HG03097 (cell line): ENCODE measurements at regions not wholly inside any gene's neighbourhood (a gene's known extent, or its start where the extent isn't known, plus 50 kb on each side); places are given as distances from the start of the nearest gene placed in this dataset.

Experiments
- ATAC-seq: cut with Tn5 transposase; IDR thresholded peaks from one replicate; pipeline ENCODE4 v1.9.1; 2021; ENCODE audit not compliant: unreplicated experiment, low FRiP score

DNA sequence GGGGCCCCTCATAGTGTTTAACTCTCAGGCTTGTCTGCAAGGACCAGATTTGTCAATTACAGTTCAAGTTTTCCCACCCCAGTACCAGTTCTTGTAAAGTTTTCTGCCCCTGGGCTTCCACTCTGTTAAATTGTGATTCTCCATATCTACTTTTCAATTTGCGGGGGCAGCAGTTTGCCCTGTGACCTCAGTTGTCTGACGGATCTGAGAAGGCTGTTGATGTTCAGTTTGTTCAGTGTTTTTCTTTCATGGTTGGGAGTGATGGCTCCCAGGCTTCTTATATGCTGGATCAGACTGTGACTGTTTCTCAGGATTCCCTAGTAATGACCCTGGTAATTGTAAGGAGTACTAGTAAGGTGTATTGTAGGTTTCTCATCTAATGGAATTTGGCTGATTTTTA lies 101.0 kb upstream of the GGTLC1 start:
- ATAC-seq = no peak

DNA sequence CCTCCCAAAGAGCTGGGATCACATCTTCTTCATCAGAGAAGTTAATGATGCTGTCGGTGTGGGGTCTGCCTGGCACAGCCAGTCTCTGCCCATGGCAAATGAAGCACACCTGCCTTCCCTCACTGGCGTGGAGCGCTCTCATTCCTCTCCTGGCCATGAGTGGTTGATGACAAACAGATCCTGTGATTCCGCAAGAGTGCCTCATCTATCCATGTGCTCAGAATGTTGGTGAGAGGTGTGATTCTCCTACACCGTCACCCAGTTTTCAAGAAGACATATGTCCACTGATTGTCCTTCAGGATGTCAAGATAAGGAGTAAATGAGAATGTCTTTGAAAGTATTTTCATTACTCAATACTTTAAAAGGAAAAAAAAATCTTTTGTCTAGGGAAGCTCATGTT lies 97.5 kb upstream of the GGTLC1 start:
- ATAC-seq = no peak

DNA sequence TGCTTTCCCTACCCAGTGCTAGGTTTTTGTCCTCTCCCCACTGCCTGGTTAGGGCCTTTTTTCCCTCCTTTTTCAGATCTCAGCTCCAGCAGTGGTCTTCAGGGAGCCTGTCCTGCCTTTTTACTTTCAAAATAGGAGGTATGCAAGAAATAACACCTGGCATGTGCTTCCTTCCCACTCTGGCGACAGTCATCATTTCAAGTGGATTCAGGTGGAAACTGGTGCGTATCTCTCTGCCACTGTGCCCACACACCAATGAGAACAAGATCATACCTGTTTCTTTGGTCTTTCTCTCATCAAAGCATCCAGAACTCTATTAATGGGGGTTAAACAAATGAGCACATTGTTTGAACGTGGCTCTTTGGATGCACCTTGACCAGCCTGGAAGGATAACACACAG lies 95.7 kb upstream of the GGTLC1 start:
- ATAC-seq = no peak

DNA sequence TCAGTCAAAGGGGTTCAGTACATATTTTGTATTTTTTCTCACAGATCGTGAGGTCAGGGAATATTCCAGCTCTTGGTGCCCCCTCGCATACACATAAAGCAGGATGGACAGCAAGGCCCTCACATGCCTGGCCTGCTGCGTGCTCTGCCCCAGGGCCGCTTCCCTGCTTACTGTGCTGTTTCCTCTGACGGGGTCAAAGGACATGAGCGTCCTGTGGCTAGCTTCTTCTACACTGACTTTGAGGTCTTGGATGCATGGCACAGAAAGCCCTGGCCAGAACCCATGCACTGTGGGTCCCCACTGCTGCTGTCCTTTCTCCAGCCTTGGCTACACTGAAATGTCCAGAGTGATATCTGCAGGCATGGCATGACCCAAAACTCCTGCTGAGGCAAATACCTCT lies 92.5 kb upstream of the GGTLC1 start:
- no peak for ATAC-seq

DNA sequence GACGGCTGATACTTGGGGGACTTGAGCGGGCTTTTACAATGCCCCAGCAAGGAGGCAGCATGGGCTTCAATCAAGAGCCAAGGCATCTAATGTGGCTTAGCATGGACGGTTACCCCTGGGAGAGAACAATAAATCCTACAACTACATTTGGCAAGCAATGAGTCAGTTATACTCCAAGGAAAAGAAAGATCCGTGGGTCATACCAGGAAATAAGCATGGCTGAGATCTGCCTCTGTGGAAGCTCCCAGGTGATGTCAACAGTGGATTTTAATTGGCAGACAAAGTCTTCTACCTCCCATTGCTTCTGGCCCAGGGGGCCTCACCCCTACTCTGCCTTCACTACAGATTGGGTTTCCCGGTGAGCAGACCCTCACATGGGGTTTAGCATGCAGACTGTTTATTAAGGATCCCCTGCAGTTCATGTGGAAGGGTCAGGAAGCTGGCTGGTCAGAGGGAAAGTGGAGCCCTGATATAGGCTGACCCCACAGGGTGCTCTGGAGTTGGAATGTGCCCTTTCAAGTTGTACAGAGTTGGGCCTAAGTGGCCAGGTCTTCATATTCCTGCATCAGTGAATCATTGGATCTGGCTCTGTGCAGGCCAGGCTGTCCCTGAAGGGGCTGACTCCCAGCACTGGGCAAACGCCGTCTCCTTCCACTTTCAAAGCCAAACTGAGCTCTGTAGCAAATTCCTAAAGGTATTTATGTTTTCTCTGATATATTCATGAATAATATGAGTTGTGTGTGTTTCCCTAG lies 91.3 kb upstream of the GGTLC1 start:
- ATAC-seq = no peak

DNA sequence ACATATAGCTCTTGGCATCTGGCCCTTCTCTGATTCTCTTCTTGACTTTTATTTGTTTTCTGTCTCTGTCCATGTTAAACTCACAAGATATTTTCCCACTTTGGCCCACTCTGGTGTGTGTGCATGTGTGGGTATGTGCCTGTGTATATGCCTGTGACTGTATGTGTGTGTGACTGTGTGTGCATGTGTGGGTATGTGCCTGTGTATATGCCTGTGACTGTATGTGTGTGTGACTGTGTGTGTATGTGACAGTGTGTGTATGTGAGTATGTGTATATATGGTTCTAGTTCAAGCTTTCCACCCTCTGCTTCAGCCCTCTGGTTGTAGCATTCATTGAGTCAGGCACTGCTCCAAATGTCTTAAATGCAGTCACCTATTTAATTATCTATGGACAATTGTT lies 88.6 kb upstream of the GGTLC1 start:
- no peak for ATAC-seq

DNA sequence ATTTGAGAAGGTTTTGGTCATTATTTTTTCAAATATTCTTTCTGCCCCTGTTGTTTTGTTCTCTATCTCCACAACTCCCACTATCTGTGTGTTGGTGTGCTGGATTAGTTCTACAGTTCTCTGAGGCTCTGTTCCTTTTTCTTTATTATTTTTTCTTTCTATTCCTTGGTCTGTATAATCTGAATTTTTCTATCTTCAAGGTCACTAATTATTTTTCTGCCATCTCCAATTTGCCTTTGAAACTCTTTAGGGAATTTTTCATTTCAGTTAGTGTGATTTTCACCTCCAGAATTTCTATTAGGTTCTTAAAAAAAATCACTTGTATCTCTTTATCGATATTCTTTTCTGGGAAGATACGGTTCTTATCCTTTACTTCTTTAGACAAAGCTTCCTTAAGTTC lies 82.1 kb upstream of the GGTLC1 start:
- ATAC-seq = no peak

DNA sequence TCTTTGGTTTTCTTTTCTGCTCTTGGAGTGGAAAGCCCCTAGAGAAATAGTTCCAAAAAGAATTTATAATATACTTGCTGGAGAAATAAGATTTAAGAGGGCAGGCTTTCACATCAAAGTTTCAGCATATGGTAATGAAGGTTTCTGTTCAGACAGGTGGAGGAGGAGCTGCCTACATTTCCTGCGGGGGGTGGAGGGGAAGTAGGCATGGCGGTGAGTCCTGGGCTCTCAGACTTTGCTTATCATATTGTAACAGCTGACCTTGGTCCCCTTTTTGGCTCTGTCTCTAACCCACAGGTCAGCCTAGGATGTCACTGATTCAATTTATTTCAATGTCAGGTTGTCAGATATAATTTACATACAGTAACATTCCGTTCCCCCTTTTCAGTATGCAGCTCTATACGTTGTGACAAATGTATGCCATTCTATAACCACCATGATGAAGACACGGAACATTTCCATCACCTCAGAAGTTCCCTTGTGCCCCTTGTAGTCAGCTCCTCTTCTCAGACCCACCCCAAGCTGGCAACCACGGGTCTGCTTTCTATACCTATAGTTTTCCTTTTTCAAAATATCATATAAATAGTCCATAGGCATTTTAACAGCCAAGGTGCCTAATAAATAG lies 77.6 kb upstream of the GGTLC1 start:
- no peak for ATAC-seq

DNA sequence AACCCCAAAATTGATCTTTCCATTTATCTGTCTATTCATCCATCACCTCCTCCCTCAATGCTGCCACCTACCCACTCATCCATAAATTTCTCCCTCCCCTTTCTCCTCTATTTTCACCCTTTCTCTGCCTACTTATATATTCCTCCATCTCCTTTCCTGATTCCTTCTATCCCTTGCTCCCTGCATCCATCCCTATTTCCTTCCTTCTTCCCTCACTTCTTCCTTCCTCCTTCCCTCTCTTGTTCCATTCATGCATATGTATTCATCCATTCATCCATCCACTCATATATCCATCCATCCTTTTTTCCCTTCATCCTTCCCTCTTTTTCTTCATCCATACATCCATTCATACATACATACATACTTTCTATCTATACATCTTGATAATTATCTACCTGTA lies 76.3 kb upstream of the GGTLC1 start:
- ATAC-seq = no peak

DNA sequence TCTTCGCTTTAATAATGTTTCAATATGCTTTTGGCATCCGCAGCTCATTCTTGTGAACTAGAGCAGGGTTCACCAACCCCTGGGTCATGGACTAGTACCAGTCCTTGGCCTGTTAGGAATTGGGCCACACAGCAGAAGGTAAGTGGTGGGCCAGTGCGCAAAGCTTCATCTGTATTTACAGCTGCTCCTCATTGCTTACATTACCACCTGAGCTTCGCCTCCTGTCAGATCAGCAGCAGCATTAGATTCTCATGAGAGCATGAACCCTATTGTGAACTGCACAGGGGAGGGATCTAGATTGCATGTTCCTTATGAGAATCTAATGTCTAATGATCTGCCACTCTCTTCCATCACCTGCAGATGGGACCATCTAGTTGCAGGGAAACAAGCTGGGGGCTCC lies 75.5 kb upstream of the GGTLC1 start:
- no peak for ATAC-seq

DNA sequence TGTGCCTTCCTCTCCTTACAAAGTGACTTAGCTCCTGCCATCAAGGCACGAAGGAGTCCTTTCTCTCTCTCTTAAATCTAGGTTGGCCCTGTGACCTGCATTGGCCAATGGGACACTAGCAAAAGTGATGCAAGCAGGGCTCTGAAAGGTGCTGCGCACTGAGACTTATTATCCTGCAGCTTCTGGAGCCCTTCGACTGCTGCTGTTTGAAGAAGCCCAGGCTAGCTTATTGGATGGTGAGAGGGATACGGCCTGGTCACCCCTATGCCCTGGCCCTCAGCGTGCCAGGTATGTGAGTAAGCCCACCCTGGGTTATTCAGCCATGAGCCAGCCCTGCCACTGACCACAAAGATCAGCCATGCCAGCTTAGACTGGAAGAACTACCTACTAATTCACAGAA lies 74.5 kb upstream of the GGTLC1 start:
- no peak for ATAC-seq

DNA sequence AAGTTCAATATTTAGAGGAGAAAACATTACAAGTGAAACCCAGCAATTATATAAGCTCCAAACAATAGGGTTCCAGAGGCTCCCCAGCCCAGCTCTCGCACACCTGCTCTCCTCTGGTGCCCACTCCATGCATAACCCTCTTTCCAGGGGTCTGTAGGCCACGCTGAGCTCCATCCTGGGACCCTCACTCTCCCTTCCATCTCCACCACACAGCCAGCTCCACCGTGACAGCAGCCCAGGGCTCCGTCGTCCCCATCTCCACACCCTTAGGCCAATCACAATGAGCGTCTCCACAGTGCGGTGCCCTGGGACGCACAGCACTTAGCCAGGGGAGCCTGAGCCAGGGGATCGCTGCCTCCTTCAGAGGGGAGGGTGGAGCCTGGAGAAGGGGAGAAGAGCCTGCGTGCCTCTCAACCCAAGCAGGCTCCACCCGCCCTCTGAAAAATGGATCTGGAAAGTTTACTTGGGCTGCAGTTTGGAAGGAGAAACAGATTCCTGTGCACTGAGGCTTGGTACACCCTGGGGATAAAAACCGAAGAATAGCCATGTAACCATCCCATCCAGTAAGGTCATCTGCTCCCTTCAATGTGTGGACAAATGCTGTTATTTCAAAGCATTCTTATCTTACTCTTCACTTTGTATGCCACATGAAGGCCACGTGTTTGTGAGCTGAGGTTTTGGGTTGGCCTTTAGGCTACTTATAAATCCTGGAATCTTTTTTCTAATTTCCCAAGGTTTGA lies 72.4 kb upstream of the GGTLC1 start:
- no peak for ATAC-seq

DNA sequence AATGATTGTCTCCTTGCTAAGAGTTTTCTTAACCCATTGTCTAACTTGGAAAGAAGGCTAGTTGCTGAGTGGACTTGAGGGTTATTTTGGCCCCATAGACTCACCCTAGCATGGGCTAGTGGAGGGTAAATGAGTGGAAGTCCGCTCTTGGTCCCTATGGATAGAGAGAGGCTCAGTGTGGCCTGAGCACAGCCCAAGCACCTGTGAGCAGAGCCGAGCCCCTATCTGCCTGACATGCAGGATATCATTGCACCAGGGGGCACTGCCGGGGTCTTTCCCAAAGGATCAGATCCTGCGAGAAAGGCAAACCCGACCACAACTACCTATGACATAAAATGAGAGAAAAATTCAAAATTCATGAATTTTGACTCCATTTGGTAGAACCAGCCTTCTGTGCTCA lies 70.6 kb upstream of the GGTLC1 start:
- no peak for ATAC-seq

DNA sequence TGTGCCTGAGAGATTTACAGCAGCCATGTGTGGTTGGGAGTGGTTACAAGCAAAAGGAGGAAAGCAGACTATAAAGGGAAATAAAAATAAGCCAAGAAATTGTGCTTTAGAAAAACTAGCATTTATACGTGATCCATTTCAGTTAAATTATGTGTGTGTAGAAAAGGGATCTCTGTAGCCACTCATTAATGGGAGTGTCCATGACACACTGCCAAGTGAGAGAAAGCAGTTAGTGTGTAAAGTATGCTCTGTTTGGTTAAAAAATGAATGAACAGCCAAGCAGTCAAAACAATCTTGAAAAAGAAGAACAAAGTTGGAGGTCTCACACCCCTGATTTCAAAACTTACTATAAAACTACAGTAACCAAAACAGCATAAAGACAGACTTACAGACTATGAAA lies 67.9 kb upstream of the GGTLC1 start:
- ATAC-seq = no peak

DNA sequence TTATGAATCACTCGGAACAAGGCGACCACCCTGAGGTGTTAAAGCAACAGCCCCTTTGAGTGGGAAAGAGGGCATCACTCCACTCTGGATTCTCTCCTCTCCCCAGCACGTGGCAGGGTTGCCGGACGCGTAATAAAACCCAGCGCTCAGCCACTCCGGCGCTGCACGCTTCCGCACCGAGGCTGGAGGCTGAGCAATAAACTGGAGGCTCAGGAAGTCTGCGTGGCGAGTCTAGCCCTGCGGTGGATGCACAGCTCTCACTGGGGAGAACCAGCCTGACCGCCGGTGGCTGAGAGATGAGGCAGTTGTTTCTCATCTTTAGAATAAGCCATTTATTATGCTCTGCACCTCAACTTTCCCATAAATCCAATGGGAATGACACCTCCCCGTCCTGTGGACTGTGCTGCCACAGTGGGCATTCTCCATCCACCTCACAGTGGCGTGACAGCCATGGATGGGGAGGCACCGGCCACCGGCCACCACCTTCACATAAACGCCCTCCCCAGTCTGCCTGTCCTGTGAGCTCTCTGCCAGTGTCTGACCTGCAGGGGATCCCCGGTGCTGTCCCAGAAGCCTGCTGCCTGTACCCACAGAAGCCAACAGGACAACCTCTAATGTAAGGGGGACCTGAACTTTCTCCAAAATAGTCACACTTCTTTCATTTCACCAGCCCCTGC lies 64.2 kb upstream of the GGTLC1 start:
- ATAC-seq = no peak

DNA sequence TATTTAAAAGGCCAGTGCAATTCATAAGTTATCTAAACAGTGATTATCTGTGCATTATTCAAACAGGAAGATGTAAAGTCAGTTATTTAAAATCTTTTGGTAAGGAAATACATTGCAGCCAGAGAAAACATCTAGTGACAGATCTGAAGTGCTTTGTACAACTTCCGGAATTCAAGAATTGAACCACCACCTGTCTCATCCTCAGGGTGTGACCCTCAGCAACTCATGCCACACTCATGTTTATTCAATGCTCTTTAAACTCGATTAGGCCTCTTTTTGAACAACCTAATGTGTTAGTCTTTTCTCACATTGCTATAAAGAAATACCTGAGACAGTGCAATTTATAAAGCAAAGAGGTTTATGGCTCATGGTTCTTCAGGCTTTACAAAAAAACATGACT lies 62.6 kb upstream of the GGTLC1 start:
- ATAC-seq = no peak

DNA sequence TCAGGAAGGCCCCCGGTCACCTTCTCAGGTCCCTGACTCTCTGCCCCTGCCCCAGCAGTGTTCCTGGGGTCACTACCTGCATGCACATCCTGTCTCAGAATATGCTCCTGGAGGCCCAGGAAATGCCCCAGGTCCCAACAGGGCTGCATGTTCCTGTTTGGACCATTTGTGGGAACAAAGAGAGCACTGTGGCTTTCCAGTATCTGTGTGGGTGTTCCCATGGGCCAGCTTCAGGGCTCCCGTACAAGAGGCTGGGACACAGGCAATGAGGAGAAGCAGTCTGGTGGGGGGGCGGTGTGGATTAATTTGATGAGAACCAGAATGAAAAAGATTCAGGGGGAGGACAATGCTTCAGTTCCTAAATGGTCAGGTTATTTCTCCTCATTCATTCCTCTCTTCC lies 61.5 kb upstream of the GGTLC1 start:
- ATAC-seq = no peak

DNA sequence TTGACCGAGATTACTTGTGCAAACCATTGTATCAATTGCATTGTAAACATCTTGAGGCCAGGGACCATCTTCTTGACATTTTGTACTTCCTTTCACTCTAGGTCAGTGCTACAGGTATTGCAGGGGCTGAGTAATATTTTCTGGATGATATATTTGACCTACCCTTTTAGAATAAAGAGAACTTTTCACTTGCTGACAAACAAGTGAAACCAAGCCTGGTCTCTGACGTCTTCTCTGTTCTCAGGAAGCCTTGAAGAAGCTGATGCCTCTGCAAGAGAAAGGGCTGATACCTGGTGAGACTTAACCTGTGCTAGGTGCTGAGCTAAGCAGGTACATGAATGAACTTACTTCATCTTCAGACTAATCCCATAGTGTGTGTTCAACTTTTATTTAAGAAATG lies 60.5 kb upstream of the GGTLC1 start:
- no peak for ATAC-seq

DNA sequence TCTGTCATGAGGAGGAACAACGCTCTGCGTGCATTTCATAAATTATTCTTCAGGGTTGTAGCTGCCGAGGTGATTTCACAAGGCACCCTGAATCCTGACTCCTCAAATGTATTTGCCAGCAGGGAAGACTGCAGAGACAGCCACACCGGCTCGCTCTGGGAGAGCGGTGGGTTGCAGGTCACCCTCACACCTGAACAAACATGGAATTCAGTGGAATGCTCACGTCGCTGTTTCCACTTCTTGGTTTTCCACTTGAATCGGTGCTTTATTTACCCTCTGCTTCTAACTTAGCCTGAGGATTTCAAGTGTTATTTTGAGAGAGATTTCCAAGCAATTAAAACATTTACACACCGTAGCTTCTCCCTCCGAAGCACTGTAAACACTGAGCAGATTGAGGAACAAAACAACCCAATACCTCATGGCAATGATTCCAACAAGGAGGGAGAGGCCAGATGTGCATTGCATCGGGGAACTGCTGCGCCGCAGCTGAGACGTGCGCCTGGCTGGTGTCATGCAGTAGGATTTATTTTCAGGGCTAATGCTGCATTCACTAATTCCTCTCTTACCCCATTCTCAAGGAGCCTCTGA lies 59.5 kb upstream of the GGTLC1 start:
- ATAC-seq = no peak

DNA sequence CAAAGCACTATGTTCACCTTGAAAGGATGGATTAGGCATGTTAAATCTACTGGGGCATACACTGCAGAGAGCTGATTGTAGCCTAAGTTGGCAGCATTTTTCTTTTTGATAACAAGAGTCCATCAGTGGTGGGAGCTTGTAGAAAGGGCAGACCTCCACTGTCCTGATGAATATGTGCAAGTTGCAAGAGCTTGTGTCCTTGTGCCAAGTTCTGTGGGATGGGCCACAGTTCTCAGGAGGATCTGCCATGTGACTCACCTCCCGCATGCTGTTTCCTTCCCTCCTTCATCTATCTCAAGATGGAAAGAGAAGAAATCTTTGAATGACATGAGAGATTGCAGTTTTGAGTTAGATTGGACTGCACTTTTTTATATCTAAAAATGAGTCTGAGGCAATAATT lies 58.3 kb upstream of the GGTLC1 start:
- ATAC-seq = no peak
